ENCODE measurements at regions not wholly inside any gene's neighbourhood (a gene's known extent, or its start where the extent isn't known, plus 50 kb on each side); places are given as distances from the start of the nearest gene placed in this dataset.

GRCh38 chr2:57888463-57888862, 158.1 kb upstream of the VRK2 start:
- TF ChIP-seq EZH2 (IDR thresholded peaks at IDR 0.05) (no peak), EZH2phosphoT487 (IDR thresholded peaks at IDR 0.05) (no peak)
- TF ChIP-seq, protein P1, sequence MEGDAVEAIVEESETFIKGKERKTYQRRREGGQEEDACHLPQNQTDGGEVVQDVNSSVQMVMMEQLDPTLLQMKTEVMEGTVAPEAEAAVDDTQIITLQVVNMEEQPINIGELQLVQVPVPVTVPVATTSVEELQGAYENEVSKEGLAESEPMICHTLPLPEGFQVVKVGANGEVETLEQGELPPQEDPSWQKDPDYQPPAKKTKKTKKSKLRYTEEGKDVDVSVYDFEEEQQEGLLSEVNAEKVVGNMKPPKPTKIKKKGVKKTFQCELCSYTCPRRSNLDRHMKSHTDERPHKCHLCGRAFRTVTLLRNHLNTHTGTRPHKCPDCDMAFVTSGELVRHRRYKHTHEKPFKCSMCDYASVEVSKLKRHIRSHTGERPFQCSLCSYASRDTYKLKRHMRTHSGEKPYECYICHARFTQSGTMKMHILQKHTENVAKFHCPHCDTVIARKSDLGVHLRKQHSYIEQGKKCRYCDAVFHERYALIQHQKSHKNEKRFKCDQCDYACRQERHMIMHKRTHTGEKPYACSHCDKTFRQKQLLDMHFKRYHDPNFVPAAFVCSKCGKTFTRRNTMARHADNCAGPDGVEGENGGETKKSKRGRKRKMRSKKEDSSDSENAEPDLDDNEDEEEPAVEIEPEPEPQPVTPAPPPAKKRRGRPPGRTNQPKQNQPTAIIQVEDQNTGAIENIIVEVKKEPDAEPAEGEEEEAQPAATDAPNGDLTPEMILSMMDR (IDR thresholded peaks at IDR 0.05), result no peak
